K562 (cell line): ENCODE measurements at regions not wholly inside any gene's neighbourhood (a gene's known extent, or its start where the extent isn't known, plus 50 kb on each side); places are given as distances from the start of the nearest gene placed in this dataset.

ENCODE experiments used
- ATF7 ChIP-seq: fragments of 450-650 bp; IDR thresholded peaks from 2 replicates; pipeline ENCODE4 v1.7.1; 2014; ENCODE audit warnings: mild to moderate bottlenecking, moderate library complexity
- HNRNPUL1 ChIP-seq: fragments of 200-400 bp; formaldehyde crosslinking; IDR thresholded peaks from 2 replicates; pipeline ENCODE4 v1.6.1; 2017; ENCODE audit warnings: low read length
- TEAD4 ChIP-seq, 2 experiments: sonication (generic) in 1 of 2; formaldehyde crosslinking in 1 of 2; IDR thresholded peaks; 2 replicates each; pipeline versions ENCODE4 v1.6.1 to v1.8.0; 2012 to 2022; ENCODE audit warnings: borderline replicate concordance in 1 of 2, inconsistent platforms in 1 of 2, low read length in 1 of 2, mild to moderate bottlenecking in 1 of 2, missing genetic modification reagents in 1 of 2

GRCh38 chr1:207219979-207220889 is 101.2 kb upstream of the CD55 start:
- no peak for TF ChIP-seq TEAD4 (IDR thresholded peaks at IDR 0.05; ENCODE audit: low read length)
- TF ChIP-seq TEAD4 (CRISPR knock-in tag; IDR thresholded peaks at IDR 0.05; ENCODE audit: borderline replicate concordance), result no peak
- TF ChIP-seq HNRNPUL1, result no peak
- TF ChIP-seq ATF7, result no peak
